Mucosa of descending colon (tissue), 3 donors: ENCODE measurements at regions not wholly inside any gene's neighbourhood (a gene's known extent, or its start where the extent isn't known, plus 50 kb on each side); places are given as distances from the start of the nearest gene placed in this dataset.

Experiments used
- ATAC-seq: fragments of 200-7000 bp; cut with Tn5 transposase; one replicate; pipeline ENCODE4 v1.9.1; 2020; ENCODE audit warnings: mild to moderate bottlenecking, moderate library complexity
- DNase-seq, 3 donors: peaks; one replicate each; pipeline ENCODE4 v3.0.0-alpha.2; 2020
- H3K36me3 ChIP-seq: fragments of 200-600 bp; one replicate; pipeline ENCODE4 v1.8.0; 2021; ENCODE audit warnings: low read depth, mild to moderate bottlenecking
- H3K4me1 ChIP-seq: fragments of 200-600 bp; one replicate; pipeline ENCODE4 v1.8.0; 2021; ENCODE audit warnings: low read depth, mild to moderate bottlenecking
- H3K4me3 ChIP-seq: fragments of 200-600 bp; one replicate; pipeline ENCODE4 v1.8.0; 2021; ENCODE audit warnings: mild to moderate bottlenecking
- H3K9me3 ChIP-seq: fragments of 200-600 bp; one replicate; pipeline ENCODE4 v1.8.0; 2021; ENCODE audit warnings: mild to moderate bottlenecking
- intact Hi-C, 2 donors: fragments of 100-400 bp; cut with DNase I in 1 of 2; cut with micrococcal nuclease in 1 of 2; formaldehyde crosslinking; loops; one replicate each; pipeline versions ENCODE4 v1.11.0 to v1.11.1; 2022; cut with DNase I, micrococcal nuclease
- TF ChIP-seq, protein P1 (sequence below): fragments of 200-600 bp; IDR thresholded peaks from one replicate; pipeline ENCODE4 v1.8.0; 2022; ENCODE audit warnings: antibody characterized with exemption, mild to moderate bottlenecking
- donor health status: DM: no; HTN: no; CAD: no; lungs with moderate emphysema.
- donor health status: DM: no; HTN: no; CAD: no.
- donor health status: DM: no; HTN: yes; CAD: no.

DNA sequence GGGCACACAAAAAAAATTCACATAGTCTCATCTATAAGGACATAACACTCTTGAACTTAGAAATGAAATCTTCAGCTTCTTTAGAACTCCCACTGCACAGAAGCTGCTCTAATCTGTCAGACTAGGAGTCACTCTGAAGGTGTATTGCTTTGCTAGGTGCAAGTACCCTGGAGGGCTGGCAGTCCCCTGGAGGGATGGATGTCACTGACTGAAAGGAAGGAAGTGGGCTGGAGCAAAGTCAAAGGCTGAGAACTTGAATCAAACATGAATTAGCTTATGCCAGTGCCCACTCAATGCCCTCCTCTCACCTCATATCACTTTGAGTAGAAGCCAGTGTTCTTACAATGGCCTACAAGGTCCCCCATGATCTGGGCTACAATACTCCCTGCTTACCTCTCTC is 140.3 kb upstream of the ANKRD1 start:
- TF ChIP-seq, protein P1, sequence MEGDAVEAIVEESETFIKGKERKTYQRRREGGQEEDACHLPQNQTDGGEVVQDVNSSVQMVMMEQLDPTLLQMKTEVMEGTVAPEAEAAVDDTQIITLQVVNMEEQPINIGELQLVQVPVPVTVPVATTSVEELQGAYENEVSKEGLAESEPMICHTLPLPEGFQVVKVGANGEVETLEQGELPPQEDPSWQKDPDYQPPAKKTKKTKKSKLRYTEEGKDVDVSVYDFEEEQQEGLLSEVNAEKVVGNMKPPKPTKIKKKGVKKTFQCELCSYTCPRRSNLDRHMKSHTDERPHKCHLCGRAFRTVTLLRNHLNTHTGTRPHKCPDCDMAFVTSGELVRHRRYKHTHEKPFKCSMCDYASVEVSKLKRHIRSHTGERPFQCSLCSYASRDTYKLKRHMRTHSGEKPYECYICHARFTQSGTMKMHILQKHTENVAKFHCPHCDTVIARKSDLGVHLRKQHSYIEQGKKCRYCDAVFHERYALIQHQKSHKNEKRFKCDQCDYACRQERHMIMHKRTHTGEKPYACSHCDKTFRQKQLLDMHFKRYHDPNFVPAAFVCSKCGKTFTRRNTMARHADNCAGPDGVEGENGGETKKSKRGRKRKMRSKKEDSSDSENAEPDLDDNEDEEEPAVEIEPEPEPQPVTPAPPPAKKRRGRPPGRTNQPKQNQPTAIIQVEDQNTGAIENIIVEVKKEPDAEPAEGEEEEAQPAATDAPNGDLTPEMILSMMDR = no peak
- DNase-seq (no peak), ATAC-seq (no peak)
- Histone ChIP-seq H3K9me3 (no peaks in the 10 kb centered on the region), H3K36me3 (no peaks in the 10 kb centered on the region), H3K4me3 (no peak overlapping the region), H3K4me1 (no peaks in the 10 kb centered on the region)
- intact Hi-C loops = no loop called here

- ATAC-seq = no peak
Measured at GRCh38 chr10:91061608-91062007, 140.7 kb upstream of the ANKRD1 start.

DNA sequence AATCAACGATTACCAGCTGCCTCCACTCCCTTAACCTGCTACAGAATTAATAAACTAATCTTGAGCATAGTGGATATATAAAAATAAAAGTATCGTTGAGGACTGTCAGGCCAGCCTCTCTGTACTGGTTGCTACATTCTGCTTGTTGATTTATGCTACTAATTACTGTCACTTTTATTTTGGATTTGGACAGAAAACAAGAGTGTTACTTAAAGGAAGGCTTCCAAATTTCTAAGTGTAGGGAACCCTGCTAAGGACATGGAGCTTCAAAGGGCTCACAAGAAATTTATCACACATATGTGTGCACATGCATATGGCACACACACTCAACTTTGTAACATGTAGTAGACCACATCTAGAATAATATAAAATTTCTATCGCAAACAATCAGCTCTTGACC is 141.2 kb upstream of the ANKRD1 start:
- no peak for DNase-seq
- Histone ChIP-seq H3K4me3 (no peak overlapping the region), H3K36me3 (no peaks in the 10 kb centered on the region), H3K4me1 (no peaks in the 10 kb centered on the region), H3K9me3 (no peaks in the 10 kb centered on the region)
- no peak for ATAC-seq
- TF ChIP-seq, protein P1 = no peak
- intact Hi-C loops = no loop called here

More at GRCh38 chr10:91061608-91062007, 140.7 kb upstream of the ANKRD1 start:
- H3K4me1 ChIP-seq = no peaks in the 10 kb centered on the region
- H3K9me3 ChIP-seq = no peaks in the 10 kb centered on the region
- TF ChIP-seq, protein P1 = no peak
- no peaks in the 10 kb centered on the region for H3K36me3 ChIP-seq
- no peak overlapping the region for H3K4me3 ChIP-seq
- intact Hi-C loops = no loop called here
- DNase-seq = no peak

DNA sequence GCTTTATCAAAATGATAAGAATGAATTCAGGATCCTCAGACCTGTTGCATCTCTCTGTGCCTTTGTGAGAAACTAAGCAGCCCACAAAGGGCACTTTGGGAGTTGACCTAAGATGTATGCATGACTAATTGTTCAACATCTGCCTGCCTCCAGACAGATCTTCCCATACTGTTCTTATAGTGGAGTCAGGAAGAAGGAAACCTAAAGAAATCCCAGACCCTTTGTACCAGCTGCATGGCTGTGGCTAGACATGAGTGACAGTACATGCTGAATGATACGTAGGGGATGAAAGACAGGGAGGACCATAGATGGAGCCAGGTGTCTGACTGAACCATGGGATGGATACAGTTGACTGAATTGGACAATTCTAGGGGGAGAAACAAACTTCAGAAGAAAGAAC is 148.7 kb upstream of the PCGF5 start:
- no peak overlapping the region for H3K4me3 ChIP-seq
- no peaks in the 10 kb centered on the region for H3K9me3 ChIP-seq
- TF ChIP-seq, protein P1 = no peak
- intact Hi-C loops = no loop called here
- H3K36me3 ChIP-seq = no peaks in the 10 kb centered on the region
- DNase-seq (no peak), ATAC-seq (no peak)
- peaks cover 2% of the 10 kb centered on the region for H3K4me1 ChIP-seq

DNA sequence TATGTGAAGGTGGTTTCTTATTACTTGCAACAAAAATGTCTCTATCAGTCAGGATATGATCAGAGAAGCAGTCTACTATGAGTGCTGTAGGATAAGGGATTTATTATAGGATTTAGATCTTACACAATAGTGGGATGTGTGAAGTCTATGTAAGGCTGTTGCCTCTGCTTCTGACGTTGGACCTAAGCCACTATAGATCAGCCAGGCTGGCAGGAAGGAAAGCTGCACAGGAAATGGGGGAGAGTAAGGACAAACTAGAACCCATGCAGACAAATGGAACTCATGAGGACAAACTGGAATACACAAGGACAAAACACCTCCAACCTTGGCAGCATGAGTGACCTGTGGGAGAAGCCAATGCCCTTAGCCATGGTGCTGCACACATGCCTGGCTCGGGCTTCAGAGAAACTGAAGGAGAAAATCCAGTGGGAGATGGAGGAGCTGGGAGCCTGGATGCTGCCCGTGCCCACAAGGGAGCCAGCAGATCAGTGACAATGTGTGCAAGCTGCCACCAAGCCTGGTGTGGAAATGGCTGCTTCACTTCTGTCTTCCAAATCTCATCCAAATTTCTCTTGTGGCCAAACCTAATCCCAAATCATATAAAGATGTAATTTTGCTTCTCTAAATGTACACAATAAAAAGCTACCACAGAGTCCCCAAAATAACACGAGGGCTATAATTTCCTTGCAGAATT is 147.0 kb upstream of the PCGF5 start:
- ATAC-seq (no peak), DNase-seq (no peak)
- Histone ChIP-seq H3K9me3 (no peaks in the 10 kb centered on the region), H3K4me3 (no peak overlapping the region), H3K36me3 (no peaks in the 10 kb centered on the region), H3K4me1 (peaks cover 7% of the 10 kb centered on the region)
- intact Hi-C loops = no loop called here
- TF ChIP-seq, protein P1 = no peak
